ENCODE measurements at regions not wholly inside any gene's neighbourhood (a gene's known extent, or its start where the extent isn't known, plus 50 kb on each side); places are given as distances from the start of the nearest gene placed in this dataset.

DNA sequence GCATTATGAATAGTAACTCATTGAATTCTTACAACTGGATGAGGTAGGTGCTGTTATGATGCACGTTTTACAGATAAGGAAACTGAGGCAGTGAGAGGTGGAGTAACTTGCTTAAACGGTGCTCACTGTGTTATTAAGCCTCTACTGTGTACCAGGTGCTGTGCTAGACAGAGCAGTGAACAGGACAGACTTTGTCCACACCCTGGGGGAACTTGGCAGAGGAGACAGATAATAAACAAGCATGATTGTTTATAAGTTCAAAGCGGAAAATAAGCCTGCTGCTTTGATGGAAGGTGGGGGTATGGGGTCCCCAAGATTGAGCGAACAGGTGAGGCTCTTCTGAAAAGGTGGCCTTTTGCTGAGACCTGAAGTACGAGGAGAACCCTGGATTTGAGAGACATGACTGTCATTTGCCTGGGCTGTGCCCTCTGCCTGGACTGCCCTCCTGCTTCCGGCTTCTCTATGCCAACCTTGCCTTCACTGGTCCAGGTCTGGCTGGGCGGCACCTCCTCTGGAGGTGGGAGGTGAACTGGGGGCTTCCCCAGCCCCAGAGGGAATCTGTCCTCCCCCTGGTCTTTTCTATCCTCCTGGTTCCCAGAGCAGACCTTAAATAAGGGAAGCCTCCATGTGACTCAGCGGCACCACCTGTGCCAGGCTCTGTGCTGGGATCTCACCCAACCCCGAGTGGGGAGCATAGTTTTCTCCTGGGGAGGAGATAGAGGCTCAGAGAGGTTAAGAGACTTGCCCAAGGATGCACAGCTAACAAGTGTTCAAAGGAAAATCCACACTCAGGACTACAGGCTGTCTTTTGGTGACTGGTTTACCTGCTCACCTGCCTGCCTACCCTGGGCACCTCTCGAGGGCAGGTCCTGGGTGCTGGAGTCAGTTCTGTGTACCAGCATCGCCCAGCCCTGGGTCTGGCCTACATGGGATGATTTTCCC is 59.1 kb downstream of the CEBPB start:
- H3K4me1 ChIP-seq (ENCODE audit: control insufficient read depth, insufficient read depth, low read length, unreplicated experiment): peaks cover 27% of the 10 kb centered on the region
- H3K4me3 ChIP-seq (ENCODE audit: low read depth, low read length): no peak overlapping the region
- H3K27me3 ChIP-seq (ENCODE audit: insufficient read depth, low read length): no peaks in the 10 kb centered on the region
- no peak overlapping the region for H3K27ac ChIP-seq (ENCODE audit: low read depth, low read length)
- H3K79me2 ChIP-seq (ENCODE audit: control insufficient read depth, insufficient read depth, low read length, unreplicated experiment): no peaks in the 10 kb centered on the region
- H3K36me3 ChIP-seq (ENCODE audit: insufficient read depth, low read length): no peaks in the 10 kb centered on the region
- no peak overlapping the region for H2AFZ ChIP-seq (ENCODE audit: low read length, unreplicated experiment)

GRCh38 chr20:50250679-50251382 is 60.2 kb downstream of the CEBPB start:
- H3K27ac ChIP-seq (ENCODE audit: low read depth, low read length): no peak overlapping the region

DNA sequence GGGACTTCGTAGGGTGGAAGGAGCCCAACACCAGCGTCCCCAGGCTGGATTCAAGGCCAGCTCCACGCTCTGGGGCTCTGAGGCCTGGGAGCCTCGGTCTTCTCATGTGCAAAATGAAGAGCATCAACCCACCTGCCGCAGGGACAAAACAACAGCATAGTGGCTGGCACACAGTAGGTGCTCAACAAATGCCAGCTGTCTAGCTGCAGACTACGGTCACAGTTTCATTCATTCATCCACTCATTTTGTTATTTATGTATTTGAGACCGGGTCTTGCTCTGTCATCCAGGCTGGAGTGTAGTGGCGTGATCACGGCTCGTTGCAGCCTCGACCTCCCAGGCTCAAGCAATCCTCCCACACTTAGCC is 60.7 kb downstream of the CEBPB start:
- H3K36me3 ChIP-seq (ENCODE audit: insufficient read depth, low read length): no peaks in the 10 kb centered on the region
- H3K4me1 ChIP-seq (ENCODE audit: control insufficient read depth, insufficient read depth, low read length, unreplicated experiment): peaks cover 27% of the 10 kb centered on the region
- H2AFZ ChIP-seq (ENCODE audit: low read length, unreplicated experiment): no peak overlapping the region
- peak overlapping the region; percentile 54; the same call in 1 of the 2 replicates for H3K27ac ChIP-seq (ENCODE audit: low read depth, low read length)
- H3K27me3 ChIP-seq (ENCODE audit: insufficient read depth, low read length): no peaks in the 10 kb centered on the region
- no peak overlapping the region for H3K4me3 ChIP-seq (ENCODE audit: low read depth, low read length)
- H3K79me2 ChIP-seq (ENCODE audit: control insufficient read depth, insufficient read depth, low read length, unreplicated experiment): no peaks in the 10 kb centered on the region

More at GRCh38 chr20:50250679-50251382, 60.2 kb downstream of the CEBPB start:
- H3K79me2 ChIP-seq (ENCODE audit: control insufficient read depth, insufficient read depth, low read length, unreplicated experiment): no peaks in the 10 kb centered on the region
- no peak overlapping the region for H2AFZ ChIP-seq (ENCODE audit: low read length, unreplicated experiment)
- no peaks in the 10 kb centered on the region for H3K36me3 ChIP-seq (ENCODE audit: insufficient read depth, low read length)
- no peaks in the 10 kb centered on the region for H3K27me3 ChIP-seq (ENCODE audit: insufficient read depth, low read length)
- peaks cover 27% of the 10 kb centered on the region for H3K4me1 ChIP-seq (ENCODE audit: control insufficient read depth, insufficient read depth, low read length, unreplicated experiment)
- H3K4me3 ChIP-seq (ENCODE audit: low read depth, low read length): no peak overlapping the region

DNA sequence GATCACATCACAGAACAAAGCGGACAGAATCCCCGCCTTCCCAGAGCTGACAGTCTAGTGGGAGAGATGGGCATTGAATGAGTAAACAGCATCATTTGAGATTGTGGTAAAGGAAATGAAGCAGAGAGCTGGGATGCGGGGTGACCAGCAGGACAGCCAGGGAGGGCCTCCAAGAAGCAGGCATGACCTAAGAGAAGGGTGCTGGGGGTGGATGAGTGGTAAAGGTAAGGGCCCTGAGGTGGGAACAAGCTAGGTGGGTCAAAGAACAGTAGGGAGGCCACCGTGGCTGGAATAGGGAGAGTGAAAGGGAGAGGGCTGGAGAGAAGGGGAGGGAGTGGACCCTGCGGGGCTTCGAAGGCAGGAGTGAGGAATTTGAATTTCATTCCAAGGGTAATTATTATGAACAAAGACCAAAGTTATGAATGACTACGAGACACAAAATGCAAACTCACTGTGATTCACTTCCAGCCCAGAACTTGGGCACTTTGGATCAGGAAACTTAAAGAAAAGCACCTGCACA is 61.4 kb downstream of the CEBPB start:
- Histone ChIP-seq H3K79me2 (ENCODE audit: control insufficient read depth, insufficient read depth, low read length, unreplicated experiment) (no peaks in the 10 kb centered on the region), H3K36me3 (ENCODE audit: insufficient read depth, low read length) (no peaks in the 10 kb centered on the region), H3K4me3 (ENCODE audit: low read depth, low read length) (no peak overlapping the region), H3K27me3 (ENCODE audit: insufficient read depth, low read length) (no peaks in the 10 kb centered on the region), H3K4me1 (ENCODE audit: control insufficient read depth, insufficient read depth, low read length, unreplicated experiment) (peaks cover 27% of the 10 kb centered on the region), H3K27ac (ENCODE audit: low read depth, low read length) (peak overlapping the region; percentile 54; the same call in 1 of the 2 replicates), H2AFZ (ENCODE audit: low read length, unreplicated experiment) (no peak overlapping the region)

- H2AFZ ChIP-seq (ENCODE audit: low read length, unreplicated experiment): no peak overlapping the region
Observed at GRCh38 chr20:50252701-50253100, 62.1 kb downstream of the CEBPB start.

GRCh38 chr20:50253101-50253500 is 62.5 kb downstream of the CEBPB start:
- H3K79me2 ChIP-seq (ENCODE audit: control insufficient read depth, insufficient read depth, low read length, unreplicated experiment): no peaks in the 10 kb centered on the region

More at GRCh38 chr20:50252701-50253100, 62.1 kb downstream of the CEBPB start:
- Histone ChIP-seq H3K4me3 (ENCODE audit: low read depth, low read length) (no peak overlapping the region), H3K36me3 (ENCODE audit: insufficient read depth, low read length) (no peaks in the 10 kb centered on the region), H3K27me3 (ENCODE audit: insufficient read depth, low read length) (no peaks in the 10 kb centered on the region), H3K79me2 (ENCODE audit: control insufficient read depth, insufficient read depth, low read length, unreplicated experiment) (no peaks in the 10 kb centered on the region), H3K4me1 (ENCODE audit: control insufficient read depth, insufficient read depth, low read length, unreplicated experiment) (peaks cover 22% of the 10 kb centered on the region), H3K27ac (ENCODE audit: low read depth, low read length) (peak overlapping the region; percentile 17; the same call in 1 of the 2 replicates)

GRCh38 chr20:50254466-50255079 is 63.9 kb downstream of the CEBPB start:
- H3K27ac ChIP-seq (ENCODE audit: low read depth, low read length): no peak overlapping the region
- no peaks in the 10 kb centered on the region for H3K79me2 ChIP-seq (ENCODE audit: control insufficient read depth, insufficient read depth, low read length, unreplicated experiment)
- H3K4me1 ChIP-seq (ENCODE audit: control insufficient read depth, insufficient read depth, low read length, unreplicated experiment): peaks cover 11% of the 10 kb centered on the region

More at GRCh38 chr20:50253101-50253500, 62.5 kb downstream of the CEBPB start:
- no peak overlapping the region for H3K4me3 ChIP-seq (ENCODE audit: low read depth, low read length)
- no peaks in the 10 kb centered on the region for H3K36me3 ChIP-seq (ENCODE audit: insufficient read depth, low read length)
- H3K27me3 ChIP-seq (ENCODE audit: insufficient read depth, low read length): no peaks in the 10 kb centered on the region
- H3K4me1 ChIP-seq (ENCODE audit: control insufficient read depth, insufficient read depth, low read length, unreplicated experiment): peaks cover 18% of the 10 kb centered on the region
- H2AFZ ChIP-seq (ENCODE audit: low read length, unreplicated experiment): no peak overlapping the region
- H3K27ac ChIP-seq (ENCODE audit: low read depth, low read length): no peak overlapping the region

DNA sequence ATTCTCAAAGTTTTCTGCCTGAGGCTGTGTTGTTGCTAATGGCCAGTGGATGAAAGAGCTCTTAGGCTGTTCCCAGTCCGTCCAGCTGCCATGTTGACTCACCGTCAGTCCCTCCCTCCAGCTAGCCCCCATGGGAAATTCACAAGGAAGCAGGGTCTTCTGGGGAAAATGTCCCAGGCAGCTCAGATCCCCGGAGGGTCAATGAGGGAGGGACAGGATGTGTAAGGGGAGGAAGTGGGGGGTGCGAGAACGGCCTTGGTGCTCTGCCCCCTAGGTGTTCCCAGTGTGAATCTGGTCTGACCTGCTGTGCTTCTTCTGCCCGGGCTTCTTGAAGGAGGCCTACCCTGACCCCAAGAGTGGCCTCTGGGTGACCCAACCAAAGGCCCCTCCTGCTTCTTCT is 65.9 kb downstream of the CEBPB start:
- Histone ChIP-seq H3K36me3 (ENCODE audit: insufficient read depth, low read length) (no peaks in the 10 kb centered on the region), H3K4me1 (ENCODE audit: control insufficient read depth, insufficient read depth, low read length, unreplicated experiment) (peaks cover 24% of the 10 kb centered on the region), H3K27ac (ENCODE audit: low read depth, low read length) (no peak overlapping the region), H3K79me2 (ENCODE audit: control insufficient read depth, insufficient read depth, low read length, unreplicated experiment) (no peaks in the 10 kb centered on the region), H3K4me3 (ENCODE audit: low read depth, low read length) (no peak overlapping the region), H2AFZ (ENCODE audit: low read length, unreplicated experiment) (no peak overlapping the region), H3K27me3 (ENCODE audit: insufficient read depth, low read length) (no peaks in the 10 kb centered on the region)

More at GRCh38 chr20:50254466-50255079, 63.9 kb downstream of the CEBPB start:
- Histone ChIP-seq H3K27me3 (ENCODE audit: insufficient read depth, low read length) (no peaks in the 10 kb centered on the region), H3K36me3 (ENCODE audit: insufficient read depth, low read length) (no peaks in the 10 kb centered on the region), H3K4me3 (ENCODE audit: low read depth, low read length) (no peak overlapping the region), H2AFZ (ENCODE audit: low read length, unreplicated experiment) (no peak overlapping the region)

- H3K27me3 ChIP-seq (ENCODE audit: insufficient read depth, low read length): no peaks in the 10 kb centered on the region
- no peaks in the 10 kb centered on the region for H3K36me3 ChIP-seq (ENCODE audit: insufficient read depth, low read length)
- H2AFZ ChIP-seq (ENCODE audit: low read length, unreplicated experiment): no peak overlapping the region
- no peaks in the 10 kb centered on the region for H3K79me2 ChIP-seq (ENCODE audit: control insufficient read depth, insufficient read depth, low read length, unreplicated experiment)
- H3K4me1 ChIP-seq (ENCODE audit: control insufficient read depth, insufficient read depth, low read length, unreplicated experiment): peaks cover 14% of the 10 kb centered on the region
- no peak overlapping the region for H3K27ac ChIP-seq (ENCODE audit: low read depth, low read length)
- H3K4me3 ChIP-seq (ENCODE audit: low read depth, low read length): no peak overlapping the region
Observed at GRCh38 chr20:50257860-50258259, 67.2 kb downstream of the CEBPB start.

- no peaks in the 10 kb centered on the region for H3K36me3 ChIP-seq (ENCODE audit: insufficient read depth, low read length)
- no peak overlapping the region for H3K27ac ChIP-seq (ENCODE audit: low read depth, low read length)
- no peak overlapping the region for H3K4me3 ChIP-seq (ENCODE audit: low read depth, low read length)
- H2AFZ ChIP-seq (ENCODE audit: low read length, unreplicated experiment): no peak overlapping the region
- H3K27me3 ChIP-seq (ENCODE audit: insufficient read depth, low read length): no peaks in the 10 kb centered on the region
- no peaks in the 10 kb centered on the region for H3K79me2 ChIP-seq (ENCODE audit: control insufficient read depth, insufficient read depth, low read length, unreplicated experiment)
- peaks cover 14% of the 10 kb centered on the region for H3K4me1 ChIP-seq (ENCODE audit: control insufficient read depth, insufficient read depth, low read length, unreplicated experiment)
Observed at GRCh38 chr20:50258790-50259483, 68.3 kb downstream of the CEBPB start.

All from ACC112 (cell line).